DMS153 (cell line): ENCODE measurements at regions not wholly inside any gene's neighbourhood (a gene's known extent, or its start where the extent isn't known, plus 50 kb on each side); places are given as distances from the start of the nearest gene placed in this dataset.
A peak's percentile ranks its signal among the peaks of the same experiment; 100 is the strongest.

Experiments used
- DNase-seq: peaks from one replicate; lab custom pipeline; 2025; lab: John Stamatoyannopoulos, UW

DNA sequence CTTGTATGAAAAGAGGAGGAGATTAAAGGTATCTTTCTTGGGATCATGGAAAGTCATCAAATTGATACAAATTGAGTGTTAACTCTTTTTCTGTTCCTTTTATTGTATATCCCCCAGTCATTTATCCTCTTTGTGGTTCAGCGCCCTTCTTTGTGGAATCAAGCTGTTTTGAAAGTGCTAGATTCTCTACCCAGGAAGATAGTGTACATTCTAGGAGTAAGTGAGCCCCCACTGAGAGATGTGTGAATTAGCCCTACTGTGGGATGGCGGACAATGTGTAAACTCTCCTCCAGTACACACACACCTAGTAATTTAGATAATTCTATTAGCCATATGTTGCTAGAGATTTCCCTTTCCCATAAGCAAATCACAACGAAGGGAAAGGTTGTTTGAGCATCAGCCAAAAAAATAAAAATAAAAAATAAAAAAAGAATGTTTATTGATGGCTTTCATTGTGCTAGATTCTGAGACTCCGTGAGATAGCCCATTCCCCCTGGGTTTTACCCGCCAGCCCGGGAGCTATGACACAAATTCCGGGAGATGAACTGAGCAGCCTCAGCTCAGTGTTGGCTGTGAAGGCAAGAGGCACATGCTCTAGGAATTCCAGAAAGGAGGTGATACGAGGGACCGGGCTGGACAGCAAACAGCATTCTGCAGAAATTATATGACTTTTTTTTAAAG, 378.4 kb upstream of the RUNX1 start:
- DNase-seq, result no peak

DNA sequence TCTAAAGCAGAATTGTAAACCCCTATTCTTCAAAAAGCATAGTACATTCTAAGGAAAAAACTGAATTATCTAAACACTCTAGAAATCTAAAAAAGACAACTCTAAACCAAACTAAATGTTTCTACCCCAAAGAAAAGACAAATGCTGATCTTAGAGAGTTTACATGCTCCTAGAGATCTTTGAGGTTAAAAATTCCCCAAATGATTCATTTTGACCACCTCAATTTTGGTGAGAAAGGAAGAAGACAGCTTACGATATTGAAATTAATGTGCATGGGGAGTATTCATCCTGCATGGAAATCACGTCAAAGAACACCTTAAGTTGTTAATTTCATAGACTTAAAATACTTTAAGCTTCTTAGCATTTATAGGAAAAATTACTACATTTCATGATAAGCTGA, 377.8 kb upstream of the RUNX1 start:
- DNase-seq, result no peak

- no peak for DNase-seq
These were observed 377.4 kb upstream of the RUNX1 start for GRCh38 chr21:35426469-35426868.

DNA sequence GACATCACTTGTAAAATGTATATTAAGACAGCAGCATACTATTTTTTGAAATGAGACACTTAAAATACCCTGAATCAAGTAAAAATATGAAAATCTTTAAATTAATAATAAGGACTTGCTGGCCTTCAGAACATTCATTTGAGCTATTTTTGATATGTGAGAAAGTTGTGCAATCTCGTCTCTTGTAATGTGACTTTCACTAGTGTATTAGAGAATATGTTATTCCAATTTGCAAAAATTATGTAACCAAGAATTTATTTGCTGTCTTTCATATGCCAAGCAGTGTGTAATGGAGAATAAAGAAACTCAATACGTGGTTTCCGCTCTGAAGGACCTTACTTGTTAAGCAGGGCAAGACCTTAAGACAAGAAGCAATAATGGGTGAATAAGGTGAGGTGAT, 375.0 kb upstream of the RUNX1 start:
- no peak for DNase-seq

DNA sequence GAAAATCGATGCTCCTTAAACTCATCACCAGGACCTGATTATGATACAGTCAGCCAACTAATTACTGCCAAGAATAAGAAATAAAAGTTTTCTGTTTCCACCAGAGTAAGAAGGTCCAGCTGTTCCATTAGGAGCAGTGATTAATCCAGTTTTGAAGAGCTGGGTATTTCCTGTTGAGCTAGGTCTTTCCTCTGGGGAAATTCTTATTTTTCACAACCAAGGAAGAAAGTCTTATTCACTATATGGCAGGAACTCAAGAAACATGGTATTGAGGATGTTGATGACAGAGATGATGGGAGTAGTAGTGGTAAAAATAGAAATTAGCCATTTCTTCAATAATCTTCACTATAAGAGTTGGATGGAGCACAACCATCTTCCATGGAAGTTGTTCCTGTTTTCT, 374.6 kb upstream of the RUNX1 start:
- no peak for DNase-seq

DNA sequence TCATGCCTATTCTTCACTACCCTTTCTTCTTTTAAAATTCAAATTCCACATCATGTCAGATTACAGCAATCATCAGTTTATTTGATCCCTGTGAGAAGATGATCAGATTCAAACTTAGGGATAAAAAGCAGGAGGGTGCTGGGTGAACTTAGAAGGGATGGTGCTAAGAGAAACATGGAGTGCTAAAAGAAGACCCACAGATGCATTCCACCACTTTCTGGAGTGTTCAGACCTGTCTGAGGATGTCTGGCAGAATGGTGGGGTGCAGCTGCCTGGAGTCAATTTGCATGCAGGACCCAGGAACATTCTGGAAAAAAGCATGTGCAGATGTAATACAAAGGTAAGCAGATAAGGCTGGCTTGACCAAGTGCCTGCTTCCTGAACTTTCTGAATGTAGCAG, 372.9 kb upstream of the RUNX1 start:
- DNase-seq, result no peak

- no peak for DNase-seq
These were observed 372.1 kb upstream of the RUNX1 start for GRCh38 chr21:35421221-35421620.

DNA sequence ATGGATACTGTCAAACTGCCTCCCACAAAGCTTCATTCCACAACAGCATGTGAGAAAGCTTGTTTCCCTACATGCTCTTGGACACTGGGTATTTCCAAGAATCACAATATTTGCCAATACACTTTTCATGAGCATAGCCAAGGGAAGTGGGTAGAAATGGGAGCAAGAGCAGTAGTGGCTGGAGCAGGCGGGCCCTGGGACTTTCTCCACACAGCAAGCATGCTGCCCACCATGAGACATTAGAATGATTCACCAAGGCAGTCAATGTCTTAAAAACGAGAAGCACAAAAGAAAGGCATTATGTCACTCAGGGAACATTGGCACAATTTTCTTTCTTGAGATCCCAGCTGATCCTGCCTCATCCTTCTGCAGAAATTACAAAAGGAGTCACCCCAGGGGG, 371.6 kb upstream of the RUNX1 start:
- DNase-seq, result no peak

- DNase-seq, result no peak
These were observed 368.7 kb upstream of the RUNX1 start for GRCh38 chr21:35417762-35418161.

DNA sequence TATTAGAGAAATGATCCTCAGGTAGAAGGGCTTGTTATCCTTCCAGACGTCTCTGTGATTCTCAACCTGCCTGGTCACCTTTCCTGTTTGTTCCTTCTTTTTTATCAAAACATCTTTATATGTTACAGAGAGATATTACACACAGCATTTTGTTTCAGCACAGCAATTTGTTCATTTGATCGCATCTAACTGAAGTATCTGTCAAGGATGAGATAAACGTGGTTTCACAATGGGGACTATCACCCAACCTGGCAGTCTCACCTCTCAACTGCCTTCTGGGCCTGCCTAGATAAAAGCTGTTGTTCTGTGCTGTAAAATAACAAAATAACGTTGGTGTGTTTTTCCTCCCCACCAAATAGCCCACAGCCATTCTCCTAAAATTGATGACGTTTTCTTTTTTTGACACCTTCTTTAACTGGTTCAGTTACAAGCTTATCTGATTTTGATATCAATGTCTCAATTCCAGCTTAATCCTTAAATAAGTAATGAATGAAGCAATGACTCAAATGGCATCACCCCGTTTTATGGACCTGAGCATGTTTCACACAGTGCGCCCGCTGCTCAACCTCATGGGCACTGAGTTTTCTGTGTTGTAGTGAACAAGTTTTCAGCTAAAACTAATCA, 367.9 kb upstream of the RUNX1 start:
- DNase-seq, result no peak

DNA sequence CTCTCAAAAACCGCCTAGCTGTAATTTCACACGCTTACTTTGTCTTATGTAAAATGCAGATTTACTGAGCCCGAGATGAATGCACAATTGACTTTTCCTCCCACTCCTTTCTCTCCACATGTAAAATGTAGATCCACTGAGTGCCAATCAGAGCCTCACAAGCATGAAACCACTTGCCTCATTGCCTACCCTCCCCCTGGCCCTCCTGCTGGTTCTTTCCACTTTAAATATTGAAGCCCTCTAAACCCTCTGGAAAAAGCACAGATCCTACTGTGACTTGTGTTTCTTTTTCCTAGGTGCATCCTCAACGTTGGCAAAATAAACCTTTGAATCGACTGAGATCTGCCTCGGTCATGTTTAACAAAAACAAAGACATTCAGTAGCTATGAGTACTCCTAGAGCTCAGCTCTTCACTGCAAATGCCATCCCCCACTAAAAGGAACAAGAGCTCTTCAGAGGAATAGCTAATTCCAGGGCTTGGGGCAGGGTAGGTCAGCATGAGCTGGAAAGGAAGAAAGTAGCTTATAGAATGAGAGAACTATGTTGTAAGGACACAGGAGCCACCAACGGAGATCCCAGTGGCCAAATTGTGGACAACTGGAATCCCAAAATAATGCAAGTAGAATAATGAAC, 365.5 kb upstream of the RUNX1 start:
- DNase-seq, result no peak

GRCh38 chr21:35414056-35414455, 365.0 kb upstream of the RUNX1 start:
- no peak for DNase-seq

DNA sequence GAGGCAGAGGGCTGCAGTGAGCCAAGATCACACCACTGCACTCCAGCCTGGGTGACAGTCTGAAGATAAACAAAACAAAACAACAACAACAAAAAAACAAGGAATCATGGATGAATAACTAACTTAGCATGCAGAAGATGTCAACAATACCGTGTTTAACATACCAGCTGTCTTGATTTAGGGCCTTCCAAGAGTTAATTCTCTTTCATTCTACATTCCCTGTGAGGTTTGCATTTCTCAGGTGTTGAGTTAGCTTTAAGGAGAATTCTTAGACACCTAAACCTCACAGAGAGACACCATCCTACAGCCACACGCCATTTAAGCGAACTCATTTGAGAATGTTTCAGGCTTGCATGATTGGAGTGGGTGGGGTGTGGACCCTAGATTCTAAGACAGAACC, 363.1 kb upstream of the RUNX1 start:
- no peak for DNase-seq

DNA sequence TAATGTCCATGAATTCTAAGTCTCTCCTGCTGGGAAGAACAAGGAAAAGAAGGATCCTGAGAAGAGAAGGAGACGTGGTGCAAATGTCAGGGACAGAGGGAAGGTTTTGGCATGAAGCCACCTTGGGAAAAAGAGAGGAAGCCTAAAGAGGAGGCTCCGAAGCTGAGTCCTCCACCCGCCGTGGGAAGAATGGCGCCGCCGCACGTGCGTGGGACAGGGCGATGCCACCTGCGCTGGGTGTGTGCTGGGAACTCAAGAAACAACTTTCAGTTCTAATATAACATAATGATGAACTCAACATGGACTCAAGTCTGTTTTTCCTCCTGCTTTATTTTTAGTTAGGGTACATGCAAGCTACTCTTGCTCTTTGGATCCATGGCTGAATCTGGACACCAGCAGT, 362.3 kb upstream of the RUNX1 start:
- DNase-seq, result no peak

- DNase-seq, result no peak
These were observed 361.6 kb upstream of the RUNX1 start for GRCh38 chr21:35410656-35411055.

DNA sequence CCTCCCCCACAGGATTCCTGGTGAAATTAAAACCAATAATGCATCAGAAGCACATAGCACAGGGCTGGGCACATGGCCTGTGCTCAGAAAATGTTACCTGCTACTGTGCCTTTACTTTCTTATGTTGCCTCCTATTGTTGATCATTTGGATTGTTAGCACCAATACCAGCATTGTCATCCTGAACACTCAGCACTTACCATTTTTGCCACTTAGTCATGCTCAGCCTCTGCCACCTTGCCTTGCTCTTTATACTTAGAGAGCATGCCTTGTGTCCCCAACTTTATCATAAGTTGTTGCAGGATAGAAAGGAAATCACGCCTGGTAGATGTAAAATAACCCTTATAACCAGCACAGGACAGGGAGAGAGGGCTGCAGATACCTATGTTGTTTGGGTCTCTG, 361.0 kb upstream of the RUNX1 start:
- DNase-seq, result no peak

- no peak for DNase-seq
These were observed 359.3 kb upstream of the RUNX1 start for GRCh38 chr21:35408401-35408800.

DNA sequence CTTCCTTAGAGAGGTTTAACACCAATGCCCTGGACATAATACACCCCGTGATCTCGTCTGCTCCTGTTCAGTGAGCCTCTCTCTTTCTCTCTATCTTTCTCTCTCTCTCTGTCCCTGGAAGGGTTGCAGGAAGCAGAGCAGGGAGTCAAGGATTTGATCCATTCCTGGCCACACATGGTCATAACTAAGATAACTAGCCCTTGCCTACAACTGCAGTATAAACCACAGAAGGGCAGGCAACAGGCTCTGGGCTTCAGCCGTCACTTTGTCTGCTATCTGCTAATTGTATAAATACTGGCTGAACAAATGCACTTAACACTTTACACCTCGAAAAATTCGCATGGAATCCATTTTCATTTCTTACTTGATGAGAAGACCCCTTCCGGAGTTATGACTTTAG, 357.5 kb upstream of the RUNX1 start:
- DNase-seq, result no peak

- peak; percentile 35 for DNase-seq
These were observed 356.9 kb upstream of the RUNX1 start for GRCh38 chr21:35405981-35406380.

DNA sequence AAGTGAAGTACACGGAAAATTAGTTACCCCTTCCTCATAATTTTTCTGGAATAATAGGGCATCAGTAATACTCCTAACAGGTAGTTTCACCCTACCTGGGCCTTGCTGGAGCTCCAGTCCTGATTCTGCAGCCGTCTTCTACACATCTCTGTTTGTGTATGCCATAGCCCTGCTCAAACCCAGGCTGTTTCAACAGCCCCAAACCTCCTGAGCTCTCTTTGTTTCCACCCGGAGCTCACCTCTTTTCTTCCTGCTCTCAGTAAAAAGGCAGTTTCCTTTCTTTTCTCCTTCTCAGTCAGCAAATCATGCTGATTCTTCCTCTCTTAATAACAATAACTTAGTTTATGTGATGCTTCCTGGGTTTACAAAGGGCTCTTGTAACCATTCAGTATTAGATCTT, 355.1 kb upstream of the RUNX1 start:
- DNase-seq, result no peak

DNA sequence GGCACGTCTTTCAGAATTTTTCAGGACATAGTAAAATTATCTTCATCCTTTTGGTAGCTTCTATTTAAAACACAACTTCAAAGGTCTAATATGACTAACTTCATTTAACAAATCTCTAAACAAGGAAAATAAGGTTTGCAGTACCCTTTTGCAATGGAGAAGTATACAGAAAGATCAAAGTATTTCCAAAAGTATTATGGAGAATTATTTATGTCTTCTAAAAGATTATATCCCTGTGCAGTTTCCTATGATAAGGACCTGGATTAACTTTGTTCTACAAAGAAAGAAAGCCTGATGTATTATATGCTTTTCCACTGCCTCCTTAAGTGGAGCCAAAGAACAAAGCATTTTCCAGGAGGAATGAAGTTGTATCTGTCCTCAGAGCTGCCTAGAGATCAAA, 353.0 kb upstream of the RUNX1 start:
- no peak for DNase-seq

- no peak for DNase-seq
These were observed 352.4 kb upstream of the RUNX1 start for GRCh38 chr21:35401476-35401875.

DNA sequence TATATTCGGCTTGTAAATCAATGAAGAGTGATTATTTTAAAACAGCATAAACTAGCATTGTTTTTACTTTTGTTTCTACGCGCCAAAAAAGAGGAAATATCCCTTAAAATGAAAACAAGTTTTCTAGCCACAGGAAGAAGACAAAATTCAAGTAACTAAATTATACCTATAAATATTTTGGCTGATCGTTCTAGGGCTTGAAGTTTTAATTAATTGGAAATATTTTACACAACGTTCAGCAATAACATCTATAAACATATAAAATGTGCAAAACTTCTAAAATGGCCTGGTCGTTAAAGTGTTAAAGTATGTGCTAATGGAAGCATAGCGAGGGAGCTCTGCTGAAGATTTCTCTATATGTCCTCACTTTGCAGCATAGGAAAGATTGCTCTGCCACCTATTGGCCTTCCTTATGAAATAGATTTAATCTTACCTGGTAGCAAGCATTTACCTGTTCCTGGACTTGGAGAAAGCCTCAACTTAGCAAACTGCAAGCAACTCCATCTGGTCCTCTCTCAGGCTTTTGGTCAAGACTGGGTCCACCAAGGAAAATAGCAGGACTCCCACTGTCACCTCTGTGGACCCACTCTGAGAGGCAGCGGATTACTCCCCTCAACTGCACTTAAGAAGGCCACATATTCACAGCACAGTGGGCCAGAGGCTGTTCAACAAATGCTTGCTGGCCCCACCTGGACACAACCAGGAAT, 351.3 kb upstream of the RUNX1 start:
- peak; percentile 81 for DNase-seq
